Adrenal gland (tissue), 9 donors: ENCODE measurements at regions not wholly inside any gene's neighbourhood (a gene's known extent, or its start where the extent isn't known, plus 50 kb on each side); places are given as distances from the start of the nearest gene placed in this dataset.

ENCODE experiments used
- DNase-seq, 7 donors: peaks; one replicate each; pipeline ENCODE4 v3.0.0-alpha.2; 2019 to 2020
- H3K27ac ChIP-seq, 5 donors: fragments of 200-600 bp; sonication (generic) in 4 of 5; 1 replicate in 3 of 5; 2 replicates in 2 of 5; pipeline versions ENCODE4 v1.5.1 to v1.8.0; 2016 to 2020; ENCODE audit warnings: mild to moderate bottlenecking in 1 of 5
- H3K27me3 ChIP-seq: fragments of 200-600 bp; 2 replicates; pipeline ENCODE4 v1.8.0; 2021
- H3K36me3 ChIP-seq, 2 donors: fragments of 200-600 bp; replicated peaks in 1 of 2; 1 replicate in 1 of 2; 2 replicates in 1 of 2; pipeline versions ENCODE4 v1.5.1 to v1.8.0; 2018 to 2022
- H3K4me1 ChIP-seq, 2 donors: fragments of 200-600 bp; replicated peaks in 1 of 2; 1 replicate in 1 of 2; 2 replicates in 1 of 2; pipeline versions ENCODE4 v1.5.1 to v1.8.0; 2018 to 2021
- H3K4me3 ChIP-seq, 4 donors: fragments of 200-600 bp; sonication (generic) in 3 of 4; one replicate each; pipeline ENCODE4 v1.5.1; 2016 to 2018
- H3K9me3 ChIP-seq, 3 donors: fragments of 200-600 bp; sonication (generic) in 1 of 3; replicated peaks in 1 of 3; 1 replicate in 2 of 3; 2 replicates in 1 of 3; pipeline versions ENCODE4 v1.5.1 to v1.8.0; 2016 to 2021
- CTCF ChIP-seq, 6 experiments: fragments of 450-650 bp in 4 of 6; fragments of 200-600 bp in 2 of 6; sonication (generic) in 1 of 6; IDR thresholded peaks; 1 replicate in 5 of 6; 2 replicates in 1 of 6; pipeline versions ENCODE4 v1.5.1 to v1.8.0; 2016 to 2021; ENCODE audit warnings: antibody characterized with exemption in 6 of 6, mild to moderate bottlenecking in 2 of 6, moderate library complexity in 1 of 6
- POLR2A ChIP-seq, 2 donors: fragments of 450-650 bp; IDR thresholded peaks; one replicate each; pipeline ENCODE4 v1.6.1; 2017; ENCODE audit warnings: antibody characterized with exemption in 2 of 2, mild to moderate bottlenecking in 2 of 2, moderate library complexity in 1 of 2
- WGBS, 4 donors: extraction: QIAGEN DNeasy Blood & Tissue Kit in 2 of 4; methylation state at CpG; one replicate each; pipeline versions ENCODE4 v1.1.5 to v1.1.7; 2013 to 2017; 5-methylcytosine and 5-hydroxymethylcytosine counted together
- intact Hi-C, 2 donors: fragments of 100-400 bp; cut with DNase I; formaldehyde crosslinking; loops; one replicate each; pipeline versions ENCODE4 v1.14.1 to v1.15.0; 2022 to 2023
- donor health status: healthy with polysubstance abuse.
- donor health status: Bipolar disorder and iron deficiency.
- donor health status: DM: yes; HTN: yes; CAD: no.
- donor health status: DM: no; HTN: no; CAD: no.
- donor health status: DM: no; HTN: no; CAD: no.

- intact Hi-C loops, result no loop called here
- 72 to 79% (median 75%) methylated on average over 5 of the region's 5 CpGs for WGBS, 4 donors
Observed at GRCh38 chr15:79230766-79231165, 51.8 kb upstream of the ANKRD34C start.

GRCh38 chr15:79222808-79223207, 59.7 kb upstream of the ANKRD34C start:
- no peaks in the 10 kb centered on the region for H3K36me3 ChIP-seq
- H3K27ac ChIP-seq, result no peak overlapping the region
- TF ChIP-seq CTCF (IDR thresholded peaks at IDR 0.05), result no peak
- TF ChIP-seq POLR2A (IDR thresholded peaks at IDR 0.05), result no peak
- no peak for DNase-seq
- no peaks in the 10 kb centered on the region for H3K9me3 ChIP-seq
- 27 to 40% (median 38%) methylated on average over 2 of the region's 2 CpGs for WGBS, 4 donors
- intact Hi-C loops, result no loop called here
- peaks cover 18% of the 10 kb centered on the region for H3K27me3 ChIP-seq
- no peaks in the 10 kb centered on the region for H3K4me1 ChIP-seq
- H3K4me3 ChIP-seq, result no peak overlapping the region

More at GRCh38 chr15:79230766-79231165, 51.8 kb upstream of the ANKRD34C start:
- H3K9me3 ChIP-seq, result peaks cover 0 to 7% (median 0%) of the 10 kb centered on the region in 3 donors
- H3K4me3 ChIP-seq, result no peak overlapping the region
- H3K27me3 ChIP-seq, result peaks cover 5% of the 10 kb centered on the region
- DNase-seq, result no peak
- H3K36me3 ChIP-seq, result no peaks in the 10 kb centered on the region
- TF ChIP-seq POLR2A (IDR thresholded peaks at IDR 0.05) (no peak), CTCF (IDR thresholded peaks at IDR 0.05) (no peak)
- no peaks in the 10 kb centered on the region for H3K4me1 ChIP-seq
- no peak overlapping the region for H3K27ac ChIP-seq

GRCh38 chr15:79221696-79222095, 60.8 kb upstream of the ANKRD34C start:
- WGBS, 4 donors, result 45 to 60% (median 51%) methylated on average over 2 of the region's 2 CpGs
- Histone ChIP-seq H3K4me1 (no peaks in the 10 kb centered on the region), H3K27ac (no peak overlapping the region), H3K27me3 (peaks cover 26% of the 10 kb centered on the region), H3K9me3 (no peaks in the 10 kb centered on the region), H3K36me3 (no peaks in the 10 kb centered on the region), H3K4me3 (no peak overlapping the region)
- no peak for DNase-seq
- intact Hi-C loops, result no loop called here
- TF ChIP-seq POLR2A (IDR thresholded peaks at IDR 0.05) (no peak), CTCF (IDR thresholded peaks at IDR 0.05) (no peak)

GRCh38 chr15:79219393-79220056, 63.0 kb upstream of the ANKRD34C start:
- Histone ChIP-seq H3K36me3 (no peaks in the 10 kb centered on the region), H3K4me3 (no peak overlapping the region), H3K27me3 (peaks cover 31% of the 10 kb centered on the region), H3K9me3 (no peaks in the 10 kb centered on the region), H3K4me1 (no peaks in the 10 kb centered on the region), H3K27ac (no peak overlapping the region)
- intact Hi-C loops, result no loop called here
- WGBS, 4 donors, result 55 to 78% (median 67%) methylated on average over 3 to 4 of the region's 4 CpGs
- DNase-seq, result no peak
- TF ChIP-seq CTCF (IDR thresholded peaks at IDR 0.05), result no peak
- TF ChIP-seq POLR2A (IDR thresholded peaks at IDR 0.05), result no peak
